22Rv1 (cell line): ENCODE measurements at regions not wholly inside any gene's neighbourhood (a gene's known extent, or its start where the extent isn't known, plus 50 kb on each side); places are given as distances from the start of the nearest gene placed in this dataset.

ENCODE experiments used
- H3K27ac ChIP-seq: fragments of 450-650 bp; 2 replicates; pipeline ENCODE4 v1.5.1; 2017
- CTCF ChIP-seq: fragments of 450-650 bp; IDR thresholded peaks from 2 replicates; pipeline ENCODE4 v1.5.1; 2017; ENCODE audit warnings: mild to moderate bottlenecking
- ZFX ChIP-seq: fragments of 450-650 bp; IDR thresholded peaks from 2 replicates; pipeline ENCODE4 v1.6.1; 2017; ENCODE audit warnings: antibody characterized with exemption, borderline replicate concordance

- TF ChIP-seq ZFX (no peak), CTCF (no peak)
- no peak overlapping the region for H3K27ac ChIP-seq
These were observed 121.7 kb upstream of the CXXC4 start for GRCh38 chr4:104616401-104616820.

- TF ChIP-seq CTCF (no peak), ZFX (no peak)
These were observed 131.0 kb upstream of the CXXC4 start for GRCh38 chr4:104625706-104626105.

GRCh38 chr4:104629601-104630000, 134.9 kb upstream of the CXXC4 start:
- TF ChIP-seq CTCF (no peak), ZFX (no peak)
- no peak overlapping the region for H3K27ac ChIP-seq

More at GRCh38 chr4:104625706-104626105, 131.0 kb upstream of the CXXC4 start:
- H3K27ac ChIP-seq = no peak overlapping the region

GRCh38 chr4:104630272-104630671, 135.6 kb upstream of the CXXC4 start:
- TF ChIP-seq CTCF = no peak
- no peak for TF ChIP-seq ZFX
- no peak overlapping the region for H3K27ac ChIP-seq

DNA sequence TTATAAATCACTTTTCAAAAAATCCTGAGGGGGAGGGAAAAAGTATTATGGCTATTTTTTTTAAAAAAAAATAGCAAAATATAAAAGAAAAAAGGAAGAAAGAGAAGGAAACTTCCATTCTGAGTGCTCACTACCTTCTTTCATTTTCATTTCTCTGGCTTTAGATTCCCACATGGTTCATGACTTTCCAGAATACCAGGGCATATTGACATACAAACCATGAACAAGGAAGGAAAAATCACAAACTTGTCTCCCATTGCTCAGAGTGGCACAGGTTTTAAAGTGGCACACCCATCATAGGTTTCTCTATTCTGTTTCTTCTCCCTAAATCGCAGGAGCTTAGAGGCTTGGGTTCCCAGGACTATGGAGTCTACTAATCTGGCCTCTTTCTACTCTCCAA, 136.3 kb upstream of the CXXC4 start:
- TF ChIP-seq ZFX = no peak
- no peak for TF ChIP-seq CTCF
- no peak overlapping the region for H3K27ac ChIP-seq

DNA sequence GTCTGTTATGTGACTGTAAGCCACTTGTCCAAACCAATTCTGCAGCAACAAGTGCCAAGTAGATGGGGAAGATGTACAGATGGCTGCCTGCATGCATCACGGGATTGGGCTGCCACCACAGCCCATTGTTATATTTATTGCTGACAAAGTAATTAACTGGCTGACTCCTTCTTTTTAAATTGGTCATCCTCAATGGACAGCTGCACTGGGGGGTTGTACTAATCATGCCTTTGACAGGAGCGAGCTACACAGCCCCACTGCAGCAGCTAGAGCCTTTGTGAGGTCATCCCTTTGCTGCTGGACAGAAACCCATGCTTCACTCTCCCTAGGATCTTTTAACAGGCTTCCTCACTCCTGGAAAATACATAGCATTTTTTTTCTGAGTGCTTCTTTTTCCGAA, 146.7 kb upstream of the CXXC4 start:
- H3K27ac ChIP-seq = no peak overlapping the region
- no peak for TF ChIP-seq CTCF
- no peak for TF ChIP-seq ZFX

GRCh38 chr4:104642521-104642920, 147.8 kb upstream of the CXXC4 start:
- H3K27ac ChIP-seq = no peak overlapping the region
- TF ChIP-seq CTCF (no peak), ZFX (no peak)
